ENCODE measurements at regions not wholly inside any gene's neighbourhood (a gene's known extent, or its start where the extent isn't known, plus 50 kb on each side); places are given as distances from the start of the nearest gene placed in this dataset.
"Not testable (repeated sequence)": the region's sequence is repeated elsewhere in the genome, so short reads cannot be mapped to it uniquely, and the experiment has no call there.

DNA sequence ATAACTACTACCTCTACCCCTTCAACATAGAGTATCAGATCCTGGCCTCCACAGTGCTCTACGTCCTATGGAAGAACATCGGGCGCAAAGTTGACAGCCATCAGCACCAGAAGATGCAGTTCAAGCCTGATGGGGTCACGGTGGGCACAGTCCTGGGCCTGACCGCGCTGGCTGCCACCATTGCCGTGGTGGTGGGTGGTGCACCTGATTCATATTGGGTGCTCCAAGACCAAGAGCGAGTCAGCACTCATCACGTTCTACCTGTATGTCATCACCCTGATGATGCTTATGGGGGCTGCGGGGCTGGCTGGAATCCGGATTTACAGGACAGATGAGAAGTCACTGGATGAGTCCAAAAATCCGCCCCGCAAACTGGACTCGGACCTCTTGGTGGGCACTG, 846.4 kb downstream of the RPIA start:
- H3K4me3 ChIP-seq (ENCODE audit: low read depth, low read length), result not testable (repeated sequence)

DNA sequence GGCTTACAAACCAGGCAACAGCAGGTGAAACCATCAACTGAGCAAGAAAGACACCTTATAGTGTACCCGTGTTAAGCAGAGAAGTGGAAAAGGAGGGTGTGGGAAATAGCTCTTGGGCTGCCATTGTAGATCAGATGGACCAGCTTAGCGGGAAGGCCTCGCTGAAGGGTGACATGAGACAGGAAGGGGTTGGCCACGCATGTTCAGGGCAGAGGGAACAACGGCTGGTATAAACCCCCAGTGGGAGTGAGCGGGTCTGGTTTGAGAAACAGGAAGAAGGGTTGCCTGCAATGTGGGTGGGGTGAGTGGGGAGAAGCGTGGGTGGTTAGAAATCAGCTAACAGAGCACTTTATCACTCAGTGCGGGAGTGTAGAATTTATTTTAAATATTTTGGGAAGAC, 852.6 kb downstream of the RPIA start:
- not testable (repeated sequence) for H3K4me3 ChIP-seq (ENCODE audit: low read depth, low read length)

DNA sequence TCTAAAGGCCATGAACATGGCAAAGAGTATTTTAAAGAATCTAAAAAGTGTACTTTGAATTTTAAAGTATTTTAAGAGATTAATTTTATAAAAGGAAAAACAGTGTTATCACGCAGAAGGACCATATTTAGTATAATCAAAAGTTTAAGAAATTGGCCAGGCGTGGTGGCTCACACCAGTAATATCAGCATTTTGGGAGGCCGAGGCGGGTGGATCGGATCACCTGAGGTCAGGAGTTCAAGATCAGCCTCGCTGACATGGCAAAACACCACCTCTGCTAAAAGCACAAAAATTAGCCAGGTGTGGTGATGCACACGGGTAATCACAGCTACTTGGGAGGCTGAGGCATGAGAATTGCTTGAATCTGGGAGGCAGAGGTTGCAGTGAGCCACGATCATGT, 887.7 kb downstream of the RPIA start:
- H3K4me3 ChIP-seq (ENCODE audit: low read depth, low read length), result not testable (repeated sequence)

DNA sequence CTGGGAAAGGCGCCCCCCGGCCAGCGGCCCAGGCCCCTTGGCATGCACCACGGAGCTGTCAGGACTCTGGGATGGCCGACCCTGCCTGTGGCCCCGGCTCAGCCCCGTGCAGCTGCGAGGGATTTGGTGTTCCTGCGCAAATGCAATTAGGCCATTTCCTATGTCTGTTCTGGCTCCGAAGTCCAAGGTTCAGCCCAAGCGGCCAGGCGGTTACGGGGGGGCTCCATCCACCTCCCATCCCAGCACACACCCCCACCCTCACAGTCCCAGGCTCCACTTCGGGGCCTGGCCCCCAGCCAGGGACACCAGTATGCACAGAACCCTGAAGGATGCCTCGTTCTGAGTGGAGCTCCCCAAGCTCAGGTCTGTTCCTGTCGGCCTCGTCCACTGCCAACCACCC, 891.3 kb downstream of the RPIA start:
- H3K4me3 ChIP-seq (ENCODE audit: low read depth, low read length), result not testable (repeated sequence)

DNA sequence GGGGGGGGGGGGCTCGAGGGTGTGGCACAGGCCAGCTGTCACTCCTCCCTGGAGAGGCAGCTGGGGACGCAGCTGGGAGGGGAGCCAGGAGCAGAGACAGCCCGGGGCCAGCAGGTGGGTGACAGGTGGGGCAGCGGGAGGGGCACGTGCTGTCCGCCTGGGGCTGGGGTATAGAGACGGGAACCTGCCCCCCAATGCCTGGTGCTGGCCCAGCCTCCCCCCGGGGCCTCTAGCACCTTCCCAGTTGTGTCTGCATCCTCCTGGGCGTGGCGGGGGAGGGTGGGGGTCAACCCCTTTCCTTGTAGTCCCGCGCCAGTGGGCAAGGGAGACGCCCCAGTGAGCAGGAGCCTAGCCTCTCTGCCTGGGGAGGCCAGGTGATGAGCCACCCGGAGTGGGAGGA, 892.6 kb downstream of the RPIA start:
- H3K4me3 ChIP-seq (ENCODE audit: low read depth, low read length), result not testable (repeated sequence)

DNA sequence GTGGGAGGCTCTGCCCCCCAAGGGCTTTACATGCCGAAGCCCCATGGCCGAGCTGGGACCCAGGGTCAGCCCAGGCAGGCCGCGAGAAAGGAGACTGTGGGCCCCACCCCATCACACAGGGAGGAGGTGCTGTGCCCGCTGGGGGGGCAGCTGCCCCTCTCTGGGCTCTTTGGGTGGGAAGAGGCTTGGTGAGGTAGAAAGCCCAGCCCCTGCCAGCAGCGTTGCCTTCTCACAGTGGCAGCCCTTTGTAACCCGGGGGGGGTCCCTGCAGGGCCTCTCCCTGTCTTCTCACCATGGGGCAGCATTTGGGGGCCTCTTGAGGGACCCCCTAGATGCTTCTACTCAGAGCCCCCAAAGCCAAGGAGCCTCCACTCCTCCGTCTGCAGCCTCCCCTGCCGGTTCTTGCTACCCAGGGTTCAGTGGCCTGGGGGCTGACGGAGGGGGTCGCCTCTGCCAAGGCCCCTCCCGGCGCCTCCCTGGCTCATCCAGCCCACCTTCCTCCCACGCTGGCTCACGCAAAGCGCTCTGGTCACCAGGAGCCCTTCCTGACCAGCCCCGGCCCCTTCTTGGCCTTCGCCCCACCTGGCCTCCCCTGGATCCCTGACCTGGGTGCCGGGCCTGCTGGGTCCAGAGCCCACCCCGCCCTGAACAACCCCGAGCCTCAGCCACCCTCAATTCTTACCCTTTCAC, 893.5 kb downstream of the RPIA start:
- H3K4me3 ChIP-seq (ENCODE audit: low read depth, low read length), result not testable (repeated sequence)

DNA sequence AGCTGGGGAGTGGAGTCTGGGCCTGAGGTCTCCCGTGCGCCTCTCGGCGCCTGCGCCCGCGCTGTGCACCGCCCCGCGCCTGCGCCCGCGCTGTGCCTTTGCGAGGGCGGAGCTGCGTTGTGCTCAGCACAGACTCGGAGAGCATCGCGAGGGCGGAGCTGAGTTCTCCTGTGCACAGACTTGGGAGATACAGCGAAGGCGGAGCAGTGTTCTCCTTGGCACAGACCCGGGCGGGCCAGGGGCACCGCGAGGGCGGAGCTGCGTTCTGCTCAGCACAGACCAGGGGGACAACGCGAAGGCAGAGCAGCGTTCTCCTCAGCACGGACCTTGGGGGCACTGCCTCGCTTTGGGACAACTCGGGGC, 894.1 kb downstream of the RPIA start:
- peak overlapping the region; percentile 24 for H3K4me3 ChIP-seq (ENCODE audit: low read depth, low read length)

DNA sequence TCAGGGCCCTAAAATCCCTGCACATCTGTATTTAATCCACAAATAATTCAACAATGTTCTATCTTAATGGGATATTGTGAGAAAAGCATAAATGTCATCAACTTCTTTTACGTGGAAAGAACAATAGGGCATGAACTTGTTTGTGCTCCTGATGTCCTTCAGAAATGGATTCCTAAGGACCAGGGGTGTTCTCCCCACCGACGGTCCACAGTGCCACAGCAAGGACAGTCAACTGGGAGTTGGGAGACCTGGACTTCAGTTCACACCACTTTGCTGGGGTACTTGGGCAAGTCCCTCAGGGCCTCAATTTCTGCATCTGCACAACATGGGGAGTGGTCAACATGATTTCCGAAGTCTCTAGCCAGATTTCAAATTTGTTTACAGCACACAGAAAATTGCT, 908.4 kb downstream of the RPIA start:
- H3K4me3 ChIP-seq (ENCODE audit: low read depth, low read length), result not testable (repeated sequence)

DNA sequence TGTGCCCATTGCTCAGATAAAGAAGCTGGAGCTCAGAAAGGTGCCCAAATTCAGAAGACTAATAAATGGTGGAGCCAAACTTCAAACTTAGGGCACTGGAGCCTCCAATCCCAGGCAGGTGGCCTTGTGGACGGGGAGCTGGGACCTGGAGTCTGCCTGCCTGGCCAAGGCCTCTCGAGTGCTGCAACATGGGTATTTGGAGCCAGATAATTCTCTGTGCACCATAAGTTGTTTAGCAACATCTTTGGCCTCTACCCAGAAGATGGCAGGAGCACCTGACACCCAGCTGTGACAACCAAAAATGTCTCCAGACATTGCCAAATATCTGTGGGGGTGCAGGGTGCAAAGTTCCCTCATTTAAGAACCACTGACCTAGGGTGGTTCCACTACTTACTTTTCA, 915.0 kb downstream of the RPIA start:
- H3K4me3 ChIP-seq (ENCODE audit: low read depth, low read length), result not testable (repeated sequence)

DNA sequence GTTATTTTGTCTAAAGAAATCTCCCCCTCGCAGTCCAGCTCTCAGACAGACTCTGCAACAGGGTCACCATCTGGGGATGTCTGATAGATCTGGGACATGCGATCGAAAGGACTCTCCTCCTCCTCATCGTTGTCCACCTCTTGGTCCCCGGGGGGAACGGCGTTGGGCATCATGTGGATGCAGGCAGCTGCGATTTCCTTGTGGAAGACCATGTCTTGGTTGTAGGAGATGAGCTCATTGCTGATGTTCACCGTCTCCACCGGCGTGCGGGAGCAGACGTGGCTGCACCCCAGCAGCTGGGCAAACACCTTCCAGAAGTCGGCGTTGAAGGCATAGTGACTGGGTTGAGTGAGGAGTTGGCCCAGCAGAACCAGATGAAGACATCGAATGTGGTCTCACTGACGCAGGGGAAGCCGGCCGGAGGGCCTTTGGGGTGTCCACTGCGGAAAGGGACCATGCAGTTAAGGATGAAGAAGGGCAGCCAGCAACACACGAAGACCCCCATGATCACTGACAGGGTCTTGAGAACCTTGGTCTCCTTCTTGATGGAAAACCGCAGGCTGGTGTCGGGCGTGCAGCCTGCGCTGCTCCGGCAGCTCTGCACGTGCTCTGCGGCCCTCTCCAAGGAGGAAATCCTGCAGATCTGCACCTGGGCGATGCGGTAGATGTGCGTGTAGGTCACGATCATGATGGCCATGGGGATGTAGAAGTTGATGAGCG, 918.9 kb downstream of the RPIA start:
- H3K4me3 ChIP-seq (ENCODE audit: low read depth, low read length), result not testable (repeated sequence)

DNA sequence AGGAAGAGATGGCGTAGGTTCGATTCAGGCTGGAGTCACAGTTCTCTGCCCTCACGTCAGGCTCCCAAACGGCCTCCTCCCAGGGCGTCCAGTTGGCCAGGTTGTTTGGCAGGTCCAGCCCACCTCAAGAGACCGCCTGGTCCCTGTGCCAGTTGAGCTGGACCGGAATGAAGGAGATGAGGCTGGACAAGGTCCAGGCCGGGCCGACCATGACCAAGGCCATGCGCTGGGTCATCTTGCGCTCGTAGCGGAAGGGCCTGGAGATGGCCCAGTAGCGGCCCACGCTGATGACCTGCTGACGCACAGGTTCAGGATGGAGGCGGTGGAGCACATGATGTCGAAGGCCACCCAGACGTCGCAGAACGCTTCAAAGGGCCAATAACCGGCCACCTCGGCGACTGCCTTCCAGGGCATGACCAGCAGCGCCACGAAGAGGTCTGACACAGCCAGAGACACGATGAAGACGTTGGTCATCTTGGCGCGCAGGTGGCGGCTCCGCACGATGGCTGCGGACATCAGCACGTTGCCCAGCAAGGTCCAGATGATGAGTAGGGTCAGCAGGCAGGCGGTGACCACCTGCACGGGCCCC, 919.5 kb downstream of the RPIA start:
- H3K4me3 ChIP-seq (ENCODE audit: low read depth, low read length), result not testable (repeated sequence)

DNA sequence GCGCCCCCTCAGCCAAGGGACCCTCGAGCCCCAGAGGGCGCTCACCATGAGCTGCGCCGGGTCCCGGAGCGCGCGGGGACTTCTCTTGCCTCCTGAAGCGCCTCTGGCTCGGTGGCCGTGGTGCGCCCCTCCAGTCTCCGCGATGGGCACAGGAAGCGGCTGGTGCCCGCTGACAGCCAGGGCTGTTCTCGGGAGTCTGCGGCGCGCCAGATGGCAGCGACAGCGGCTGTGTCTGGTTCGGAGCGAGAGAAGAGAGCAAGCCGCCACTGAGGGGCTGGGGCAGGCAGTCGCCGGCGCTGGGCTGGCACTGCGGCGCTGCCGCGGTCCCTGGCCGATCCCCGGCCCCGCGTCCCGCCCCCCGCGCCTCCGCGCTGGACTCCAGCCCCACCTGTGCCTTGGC, 920.2 kb downstream of the RPIA start:
- H3K4me3 ChIP-seq (ENCODE audit: low read depth, low read length), result peak overlapping the region; percentile 4

DNA sequence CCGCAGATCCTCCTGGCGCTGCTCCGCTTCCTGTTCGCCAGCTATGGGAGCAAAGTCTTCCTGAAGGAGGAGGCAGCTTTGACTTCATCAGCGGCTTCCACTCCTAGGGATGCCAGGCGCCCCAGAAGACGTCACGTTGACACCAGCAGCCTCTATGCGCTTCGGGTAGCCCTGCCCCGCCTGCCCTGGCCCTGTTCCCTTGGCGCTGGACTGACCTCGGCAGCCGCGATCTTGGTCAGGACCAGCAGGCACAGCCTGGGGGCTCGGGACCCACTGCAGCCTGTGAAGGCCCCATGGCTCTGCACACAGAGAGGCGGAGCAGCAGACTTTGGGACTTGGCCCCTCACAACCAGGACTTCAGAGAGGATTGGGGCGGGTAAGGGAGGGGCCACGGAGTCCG, 957.8 kb downstream of the RPIA start:
- not testable (repeated sequence) for H3K4me3 ChIP-seq (ENCODE audit: low read depth, low read length)

DNA sequence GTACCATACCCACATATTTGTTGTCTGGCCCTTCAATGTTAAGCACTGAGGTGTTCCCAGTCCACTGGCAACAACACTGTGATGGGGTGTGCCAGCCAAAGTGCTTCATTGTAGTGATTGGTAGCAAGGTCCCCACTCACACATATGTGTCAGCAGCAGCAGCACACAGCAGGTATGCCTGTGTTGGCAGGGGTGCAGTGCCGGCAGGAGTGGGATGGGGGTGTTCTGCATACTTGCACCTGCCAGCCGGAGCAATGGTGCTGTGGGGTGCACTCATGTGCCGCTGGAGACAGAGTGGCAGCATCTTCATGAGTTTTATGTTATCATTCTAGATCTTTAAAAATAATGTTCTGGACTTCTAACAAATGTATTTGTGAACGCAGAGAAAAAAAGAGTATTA, 987.8 kb downstream of the RPIA start:
- not testable (repeated sequence) for H3K4me3 ChIP-seq (ENCODE audit: low read depth, low read length)

Measured in iPS-11a (cell line).